ENCODE measurements at regions not wholly inside any gene's neighbourhood (a gene's known extent, or its start where the extent isn't known, plus 50 kb on each side); places are given as distances from the start of the nearest gene placed in this dataset.
"Not testable (repeated sequence)": the region's sequence is repeated elsewhere in the genome, so short reads cannot be mapped to it uniquely, and the experiment has no call there.

- no peak for DNase-seq
Observed at GRCh38 chr3:193130576-193130975, 110.4 kb upstream of the PLAAT1 start.

- DNase-seq: no peak
Observed at GRCh38 chr3:193132241-193132640, 108.8 kb upstream of the PLAAT1 start.

- DNase-seq: no peak
Observed at GRCh38 chr3:193132964-193133363, 108.1 kb upstream of the PLAAT1 start.

GRCh38 chr3:193134856-193135255 lies 106.2 kb upstream of the PLAAT1 start:
- DNase-seq: no peak

GRCh38 chr3:193140381-193140780 lies 100.6 kb upstream of the PLAAT1 start:
- DNase-seq: no peak

- DNase-seq: no peak
Observed at GRCh38 chr3:193145248-193145647, 95.8 kb upstream of the PLAAT1 start.

- no peak for DNase-seq
Observed at GRCh38 chr3:193148688-193149473, 92.1 kb upstream of the PLAAT1 start.

- DNase-seq: no peak
Observed at GRCh38 chr3:193149998-193150397, 91.0 kb upstream of the PLAAT1 start.

- not testable (repeated sequence) for DNase-seq
Observed at GRCh38 chr3:193155044-193155781, 85.8 kb upstream of the PLAAT1 start.

- no peak for DNase-seq
Observed at GRCh38 chr3:193157051-193157450, 84.0 kb upstream of the PLAAT1 start.

- DNase-seq: no peak
Observed at GRCh38 chr3:193165431-193166120, 75.4 kb upstream of the PLAAT1 start.

GRCh38 chr3:193168931-193169330 lies 72.1 kb upstream of the PLAAT1 start:
- no peak for DNase-seq

GRCh38 chr3:193174140-193174539 lies 66.9 kb upstream of the PLAAT1 start:
- no peak for DNase-seq

GRCh38 chr3:193179332-193180012 lies 61.5 kb upstream of the PLAAT1 start:
- DNase-seq: not testable (repeated sequence)

GRCh38 chr3:193187070-193187722 lies 53.8 kb upstream of the PLAAT1 start:
- DNase-seq: no peak

GRCh38 chr3:193190146-193190786 lies 50.8 kb upstream of the PLAAT1 start:
- DNase-seq: no peak

All from CD4-positive, alpha-beta T cell treated with Interleukin-1 beta for 1 hour (primary cell).